NT2/D1 (cell line): ENCODE measurements at regions not wholly inside any gene's neighbourhood (a gene's known extent, or its start where the extent isn't known, plus 50 kb on each side); places are given as distances from the start of the nearest gene placed in this dataset.

Experiments used
- YY1 ChIP-seq: IDR thresholded peaks from 2 replicates; pipeline ENCODE4 v1.6.1; 2011; ENCODE audit not compliant: insufficient read length, insufficient read depth
- ZNF274 ChIP-seq: IDR thresholded peaks from 2 replicates; pipeline ENCODE4 v1.6.1; 2011; ENCODE audit warnings: mild to moderate bottlenecking, low read depth, low read length

DNA sequence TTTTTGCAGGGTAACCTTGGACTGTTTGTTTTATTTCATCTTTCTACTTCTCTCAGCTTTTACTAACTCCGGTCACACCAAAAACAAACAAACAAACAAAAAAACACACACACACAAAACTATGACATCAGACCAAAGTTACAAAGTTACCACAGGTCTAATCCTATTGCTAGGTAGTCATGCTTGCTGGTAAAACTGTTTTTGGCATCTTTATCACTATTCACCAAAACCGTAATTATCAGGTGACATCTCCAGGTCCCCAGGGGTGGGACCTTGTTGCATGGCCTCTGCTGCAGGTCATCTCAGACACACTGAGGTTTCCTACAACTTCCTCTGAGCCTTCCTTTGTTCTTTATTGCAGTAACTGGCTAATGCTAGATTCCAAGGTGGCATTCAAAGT lies 162.3 kb downstream of the ABCA8 start:
- TF ChIP-seq ZNF274 (no peak), YY1 (no peak)
